Cardiac fibroblast (primary cell): ENCODE measurements at regions not wholly inside any gene's neighbourhood (a gene's known extent, or its start where the extent isn't known, plus 50 kb on each side); places are given as distances from the start of the nearest gene placed in this dataset.

Experiments
- DNase-seq, 2 donors: peaks; one replicate each; pipeline versions ENCODE4 v3.0.0 to v3.0.0-alpha.2; 2010; ENCODE audit warnings: low read depth in 2 of 2
- H3K4me3 ChIP-seq, 2 donors: replicated peaks in 1 of 2; 1 replicate in 1 of 2; 2 replicates in 1 of 2; pipeline ENCODE4 v1.5.1; 2011; ENCODE audit warnings: low read depth in 2 of 2, low read length in 2 of 2, mild to moderate bottlenecking in 2 of 2, moderate library complexity in 1 of 2
- TF ChIP-seq, protein P1 (sequence below): IDR thresholded peaks from one replicate; pipeline ENCODE4 v1.5.1; 2011; ENCODE audit warnings: low read depth, mild to moderate bottlenecking, low read length, inconsistent platforms

DNA sequence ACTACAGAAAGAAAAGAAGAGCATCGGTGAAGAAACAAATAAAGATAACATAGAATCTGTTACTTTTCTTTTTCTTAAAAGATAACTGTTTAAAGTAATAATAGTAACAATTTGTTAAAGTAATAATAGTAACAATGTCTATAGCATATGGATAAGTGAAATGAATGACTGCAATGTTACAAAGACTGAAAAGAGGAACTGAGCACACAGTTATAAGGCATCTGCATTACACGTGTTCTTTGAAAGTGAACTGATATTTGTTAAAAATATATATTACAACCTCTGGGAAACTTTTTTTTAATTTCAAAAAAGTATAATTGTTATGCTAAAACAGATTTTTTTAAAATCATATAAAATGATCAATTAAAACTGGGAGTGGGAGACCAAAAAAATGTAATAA, 88.4 kb upstream of the FST start:
- TF ChIP-seq, protein P1, sequence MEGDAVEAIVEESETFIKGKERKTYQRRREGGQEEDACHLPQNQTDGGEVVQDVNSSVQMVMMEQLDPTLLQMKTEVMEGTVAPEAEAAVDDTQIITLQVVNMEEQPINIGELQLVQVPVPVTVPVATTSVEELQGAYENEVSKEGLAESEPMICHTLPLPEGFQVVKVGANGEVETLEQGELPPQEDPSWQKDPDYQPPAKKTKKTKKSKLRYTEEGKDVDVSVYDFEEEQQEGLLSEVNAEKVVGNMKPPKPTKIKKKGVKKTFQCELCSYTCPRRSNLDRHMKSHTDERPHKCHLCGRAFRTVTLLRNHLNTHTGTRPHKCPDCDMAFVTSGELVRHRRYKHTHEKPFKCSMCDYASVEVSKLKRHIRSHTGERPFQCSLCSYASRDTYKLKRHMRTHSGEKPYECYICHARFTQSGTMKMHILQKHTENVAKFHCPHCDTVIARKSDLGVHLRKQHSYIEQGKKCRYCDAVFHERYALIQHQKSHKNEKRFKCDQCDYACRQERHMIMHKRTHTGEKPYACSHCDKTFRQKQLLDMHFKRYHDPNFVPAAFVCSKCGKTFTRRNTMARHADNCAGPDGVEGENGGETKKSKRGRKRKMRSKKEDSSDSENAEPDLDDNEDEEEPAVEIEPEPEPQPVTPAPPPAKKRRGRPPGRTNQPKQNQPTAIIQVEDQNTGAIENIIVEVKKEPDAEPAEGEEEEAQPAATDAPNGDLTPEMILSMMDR: no peak
- DNase-seq: no peak
- no peak overlapping the region for H3K4me3 ChIP-seq

DNA sequence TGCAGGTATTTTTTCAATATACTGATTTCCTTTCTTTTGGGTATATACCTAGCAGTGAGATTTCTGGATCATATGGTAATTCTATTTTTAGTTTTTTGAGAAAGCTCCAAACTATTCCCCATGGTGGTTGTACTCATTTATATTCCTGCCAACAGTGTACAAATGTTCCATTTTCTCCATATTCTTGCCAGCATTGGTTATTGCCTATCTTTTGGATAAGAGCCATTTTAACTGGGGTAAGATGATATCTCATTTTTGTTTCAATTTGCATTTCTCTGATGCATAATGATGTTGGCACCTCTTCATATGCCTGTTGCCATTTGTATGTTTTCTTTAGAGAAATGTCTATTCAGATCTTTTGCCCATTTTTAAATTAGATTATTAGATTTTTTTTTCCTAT, 85.6 kb upstream of the FST start:
- TF ChIP-seq, protein P1: no peak
- no peak overlapping the region for H3K4me3 ChIP-seq
- peak in 1 of 2 donors; percentile 43 for DNase-seq

DNA sequence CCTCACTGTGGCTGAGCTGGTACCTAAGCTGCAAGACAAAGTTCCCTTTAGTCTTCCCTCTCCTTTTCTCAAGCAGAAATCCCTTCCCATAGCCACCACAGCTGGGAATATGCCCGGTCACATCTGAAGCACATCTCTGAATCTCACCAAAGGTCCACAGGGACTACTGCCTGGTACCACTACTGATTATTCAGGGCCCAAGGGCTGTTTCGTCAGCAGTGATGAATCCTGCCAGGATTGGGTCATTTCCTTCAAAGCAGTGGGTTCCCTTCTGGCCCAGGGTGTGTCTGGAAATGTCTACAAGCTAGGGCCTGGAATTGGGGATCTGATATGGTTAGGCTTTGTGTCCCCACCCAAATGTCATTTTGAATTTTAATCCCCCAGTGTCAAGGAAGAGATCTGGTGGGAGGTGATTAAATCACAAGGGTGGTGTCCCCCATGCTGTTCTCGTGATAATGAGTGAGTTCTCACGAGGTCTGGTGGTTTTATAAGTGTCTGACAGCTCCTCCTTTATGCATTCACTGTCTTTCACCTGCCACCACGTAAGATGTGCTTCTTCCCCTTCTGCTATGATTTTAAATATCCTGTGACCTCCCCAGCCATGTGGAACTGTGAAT, 83.2 kb upstream of the FST start:
- TF ChIP-seq, protein P1: no peak
- DNase-seq: peak in 1 of 2 donors; percentile 47
- H3K4me3 ChIP-seq: no peak overlapping the region

DNA sequence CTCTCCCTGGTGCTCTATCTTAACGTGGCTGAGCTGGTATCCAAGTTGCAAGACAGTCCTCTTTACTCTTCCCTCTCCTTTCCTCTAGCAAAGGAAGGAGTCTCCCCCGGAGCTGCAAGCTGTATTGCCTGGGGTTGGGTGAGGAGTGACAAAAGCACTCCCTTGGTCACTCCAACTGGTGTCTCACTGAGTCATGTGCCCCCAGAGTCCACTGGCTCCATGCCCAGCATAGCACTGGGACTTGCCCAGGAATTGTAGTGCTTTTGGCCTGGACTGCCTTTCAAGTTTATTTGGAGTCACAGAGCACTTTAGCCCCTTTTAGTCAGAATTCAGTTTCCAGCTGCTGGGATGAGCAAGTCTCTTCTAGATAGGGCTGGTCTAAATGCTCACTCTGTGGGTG, 82.6 kb upstream of the FST start:
- H3K4me3 ChIP-seq: no peak overlapping the region
- TF ChIP-seq, protein P1: no peak
- DNase-seq: peak; percentile 72 to 88

DNA sequence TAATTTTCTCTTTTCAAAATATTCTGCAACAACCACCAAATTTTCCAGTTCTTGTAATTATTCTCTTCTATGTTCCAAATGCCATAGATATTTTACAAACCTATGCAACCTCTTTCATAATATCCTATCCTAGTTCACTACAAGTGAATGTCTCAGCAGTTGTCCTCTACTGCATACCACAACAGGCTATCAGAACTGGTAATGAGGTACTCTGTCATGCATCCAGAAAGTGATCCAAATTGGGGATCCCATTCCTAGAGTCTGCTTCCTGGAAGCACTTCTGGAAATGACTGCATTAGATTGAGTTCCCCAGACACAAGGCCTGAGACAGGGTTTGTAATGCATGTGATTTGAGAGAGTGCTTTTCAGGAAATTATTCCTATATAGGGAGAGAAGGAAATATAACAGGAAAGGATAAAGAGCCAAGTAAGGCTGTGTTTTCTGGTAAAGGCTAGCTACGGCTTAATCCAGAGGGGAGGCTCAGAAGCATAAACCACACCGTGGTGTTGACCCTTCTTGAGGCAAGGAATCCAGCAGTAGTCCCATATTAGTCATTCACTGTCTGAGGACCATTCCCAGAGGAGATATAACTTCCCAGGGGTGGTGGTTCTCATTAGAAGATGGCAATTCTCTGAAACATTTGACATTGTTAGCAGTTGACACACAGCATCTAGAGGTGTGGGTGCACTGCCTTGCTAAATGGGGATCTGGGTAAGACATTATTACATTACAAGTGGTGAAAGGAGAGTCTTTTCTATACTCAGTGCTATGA, 80.3 kb upstream of the FST start:
- TF ChIP-seq, protein P1: no peak
- DNase-seq: peak in 1 of 2 donors; percentile 66
- no peak overlapping the region for H3K4me3 ChIP-seq

DNA sequence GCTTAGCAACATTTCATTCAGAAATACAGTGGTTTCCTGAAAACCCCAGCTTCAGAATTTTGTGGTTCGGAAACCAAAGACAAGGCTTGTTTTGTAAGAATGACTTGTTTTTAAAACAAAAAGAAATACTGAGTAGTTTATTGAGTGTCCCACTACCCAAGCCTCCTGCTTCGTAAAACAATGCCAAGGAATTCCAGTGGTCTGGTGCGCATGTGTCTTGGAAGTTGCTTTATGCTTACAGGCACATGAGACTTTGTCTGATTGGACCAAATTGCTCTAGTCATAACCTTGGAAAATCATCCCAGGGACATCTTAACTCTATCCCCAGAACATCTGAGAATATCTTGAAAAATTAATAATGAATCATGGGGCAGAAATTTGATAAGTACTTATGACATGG, 77.1 kb upstream of the FST start:
- DNase-seq: peak in 1 of 2 donors; percentile 49
- TF ChIP-seq, protein P1: no peak
- no peak overlapping the region for H3K4me3 ChIP-seq
